GM23338 (cell line): ENCODE measurements at regions not wholly inside any gene's neighbourhood (a gene's known extent, or its start where the extent isn't known, plus 50 kb on each side); places are given as distances from the start of the nearest gene placed in this dataset.

Experiments used
- ATAC-seq: fragments of 200-7000 bp; cut with Tn5 transposase; 3 replicates; pipeline ENCODE4 v1.9.1; 2020
- DNase-seq: peaks from one replicate; pipeline ENCODE4 v3.0.0-alpha.2; 2015; ENCODE audit warnings: low spot score
- H2AFZ ChIP-seq: fragments of 200-600 bp; sonication (generic); 2 replicates; pipeline ENCODE4 v1.8.0; 2016; ENCODE audit warnings: antibody characterized with exemption, mild to moderate bottlenecking, moderate library complexity
- H3F3A ChIP-seq: fragments of 200-600 bp; sonication (generic); replicated peaks from 2 replicates; pipeline ENCODE4 v1.8.0; 2017; ENCODE audit warnings: antibody characterized with exemption, mixed run types, low read depth
- H3K27ac ChIP-seq: fragments of 200-600 bp; sonication (generic); 2 replicates; pipeline ENCODE4 v1.6.1; 2016; ENCODE audit warnings: low read depth
- H3K27me3 ChIP-seq: fragments of 200-600 bp; sonication (generic); 2 replicates; pipeline ENCODE4 v1.8.0; 2016; ENCODE audit warnings: mild to moderate bottlenecking, mixed run types, moderate library complexity; ENCODE audit not compliant: insufficient read depth
- H3K36me3 ChIP-seq: fragments of 200-600 bp; sonication (generic); 2 replicates; pipeline ENCODE4 v1.8.0; 2016; ENCODE audit warnings: mild to moderate bottlenecking; ENCODE audit not compliant: insufficient read depth
- H3K4me1 ChIP-seq: fragments of 200-600 bp; sonication (generic); 2 replicates; pipeline ENCODE4 v1.8.0; 2016; ENCODE audit warnings: mild to moderate bottlenecking, moderate library complexity; ENCODE audit not compliant: insufficient read depth
- H3K4me2 ChIP-seq: fragments of 200-600 bp; sonication (generic); 2 replicates; pipeline ENCODE4 v1.7.1; 2017; ENCODE audit warnings: mixed run types
- H3K4me3 ChIP-seq: fragments of 200-600 bp; sonication (generic); 2 replicates; pipeline ENCODE4 v1.6.1; 2016; ENCODE audit warnings: mixed run types
- H3K79me2 ChIP-seq: fragments of 200-600 bp; sonication (generic); replicated peaks from 2 replicates; pipeline ENCODE4 v1.8.0; 2017; ENCODE audit warnings: mild to moderate bottlenecking; ENCODE audit not compliant: insufficient read depth
- H3K9me2 ChIP-seq: fragments of 200-600 bp; sonication (generic); 2 replicates; pipeline ENCODE4 v1.8.0; 2017; ENCODE audit not compliant: insufficient read depth
- H4K20me1 ChIP-seq: fragments of 200-600 bp; sonication (generic); replicated peaks from 2 replicates; pipeline ENCODE4 v1.8.0; 2017; ENCODE audit warnings: mild to moderate bottlenecking; ENCODE audit not compliant: insufficient read depth
- H3K27ac Mint-ChIP-seq: 2 replicates; pipeline ENCODE4 v1.8.0; 2020; ENCODE audit warnings: inconsistent platforms, mild to moderate bottlenecking, moderate library complexity, mixed read lengths
- H3K27me3 Mint-ChIP-seq: 3 replicates; pipeline ENCODE4 v1.8.0; 2022; ENCODE audit warnings: low read depth, mild to moderate bottlenecking, moderate library complexity, mixed read lengths, inconsistent platforms; ENCODE audit not compliant: insufficient read depth, poor library complexity
- H3K36me3 Mint-ChIP-seq: 3 replicates; pipeline ENCODE4 v1.8.0; 2021; ENCODE audit warnings: low read depth, mild to moderate bottlenecking, inconsistent platforms, moderate library complexity, mixed read lengths
- H3K4me1 Mint-ChIP-seq: 3 replicates; pipeline ENCODE4 v1.8.0; 2020; ENCODE audit warnings: mild to moderate bottlenecking, inconsistent platforms, mixed read lengths
- H3K4me3 Mint-ChIP-seq: 3 replicates; pipeline ENCODE4 v1.8.0; 2021; ENCODE audit warnings: moderate library complexity, mild to moderate bottlenecking, inconsistent platforms, mixed read lengths
- H3K9me3 Mint-ChIP-seq: 3 replicates; pipeline ENCODE4 v1.8.0; 2020; ENCODE audit warnings: moderate library complexity, mild to moderate bottlenecking, inconsistent platforms, mixed read lengths
- CREB1 ChIP-seq: fragments of 250-450 bp; sonication (Bioruptor Pico); IDR thresholded peaks from 2 replicates; pipeline ENCODE4 v1.5.0; 2020; ENCODE audit warnings: low read depth, mild to moderate bottlenecking, moderate library complexity
- CTCF ChIP-seq, 2 experiments: fragments of 200-600 bp in 1 of 2; sonication (generic) in 1 of 2; conservative IDR thresholded peaks; 2 replicates each; pipeline versions ENCODE4 v1.5.1 to v1.6.1; 2016 to 2017; ENCODE audit warnings: antibody characterized with exemption in 2 of 2, low read depth in 2 of 2, mild to moderate bottlenecking in 2 of 2, moderate library complexity in 1 of 2
- ETS1 ChIP-seq: IDR thresholded peaks from 2 replicates; pipeline ENCODE4 v1.6.1; 2016; ENCODE audit warnings: antibody characterized with exemption
- EZH2 ChIP-seq: fragments of 200-600 bp; sonication (generic); IDR thresholded peaks from one replicate; pipeline ENCODE4 v1.8.0; 2017; ENCODE audit warnings: antibody characterized with exemption, mild to moderate bottlenecking, low read depth; ENCODE audit not compliant: unreplicated experiment
- EZH2phosphoT487 ChIP-seq: fragments of 200-600 bp; sonication (generic); IDR thresholded peaks from one replicate; pipeline ENCODE4 v1.8.1; 2018; ENCODE audit warnings: antibody characterized with exemption; ENCODE audit not compliant: unreplicated experiment
- JUNB ChIP-seq: IDR thresholded peaks from one replicate; pipeline ENCODE4 v1.6.1; 2016; ENCODE audit warnings: antibody characterized with exemption; ENCODE audit not compliant: unreplicated experiment
- NANOG ChIP-seq: IDR thresholded peaks from 2 replicates; pipeline ENCODE4 v1.6.1; 2016; ENCODE audit warnings: antibody characterized with exemption, borderline replicate concordance
- POLR2AphosphoS5 ChIP-seq: IDR thresholded peaks from 2 replicates; pipeline ENCODE4 v1.6.1; 2016; ENCODE audit warnings: antibody characterized with exemption, low read depth
- REST ChIP-seq: IDR thresholded peaks from one replicate; pipeline ENCODE4 v1.6.1; 2018; ENCODE audit warnings: antibody characterized with exemption; ENCODE audit not compliant: unreplicated experiment
- STAT1 ChIP-seq: IDR thresholded peaks from one replicate; pipeline ENCODE4 v1.6.1; 2016; ENCODE audit warnings: antibody characterized with exemption; ENCODE audit not compliant: unreplicated experiment
- ZNF114 ChIP-seq: fragments of 250-450 bp; sonication (Bioruptor Pico); IDR thresholded peaks from 2 replicates; pipeline ENCODE4 v1.5.0; 2020; ENCODE audit warnings: mild to moderate bottlenecking, moderate library complexity
- ZNF331 ChIP-seq: fragments of 250-450 bp; sonication (Bioruptor Pico); IDR thresholded peaks from 2 replicates; pipeline ENCODE4 v1.5.0; 2020; ENCODE audit warnings: low read depth, mild to moderate bottlenecking, moderate library complexity

GRCh38 chr12:132437252-132437932, 52.6 kb upstream of the FBRSL1 start:
- H3K4me3 Mint-ChIP-seq, result peak overlapping the region; percentile 48
- peaks cover 16% of the 10 kb centered on the region for H3K4me1 Mint-ChIP-seq
- no peaks in the 10 kb centered on the region; the same call in 1 of the 2 replicates for H3K4me1 ChIP-seq
- H4K20me1 ChIP-seq, result no peaks in the 10 kb centered on the region
- H3K27ac Mint-ChIP-seq, result no peak overlapping the region
- DNase-seq (peak; percentile 91), ATAC-seq (peak; percentile 71)
- H3K9me2 ChIP-seq, result no peaks in the 10 kb centered on the region
- no peaks in the 10 kb centered on the region for H3K79me2 ChIP-seq
- peak overlapping the region; percentile 53 for H3K4me3 ChIP-seq
- H2AFZ ChIP-seq, result no peak overlapping the region
- H3K9me3 Mint-ChIP-seq, result peaks cover 36% of the 10 kb centered on the region
- peak overlapping the region; percentile 86 for H3K4me2 ChIP-seq
- no peaks in the 10 kb centered on the region for H3F3A ChIP-seq
- H3K27me3 Mint-ChIP-seq, result peaks cover 51% of the 10 kb centered on the region
- peaks cover 31% of the 10 kb centered on the region for H3K36me3 Mint-ChIP-seq
- peaks cover 43% of the 10 kb centered on the region for H3K27me3 ChIP-seq
- TF ChIP-seq ETS1, result no peak
- no peak for TF ChIP-seq CTCF (conservative IDR thresholded peaks at IDR 0.05; ENCODE audit: low read depth in 2 of 2)
- no peak for TF ChIP-seq NANOG
- no peak for TF ChIP-seq CREB1 (CRISPR knock-in tag)
- no peak for TF ChIP-seq POLR2AphosphoS5
- no peak for TF ChIP-seq EZH2phosphoT487
- no peak for TF ChIP-seq ZNF331
- no peak for TF ChIP-seq REST
- no peak for TF ChIP-seq EZH2
- TF ChIP-seq STAT1, result no peak
- TF ChIP-seq JUNB, result no peak
- no peak for TF ChIP-seq ZNF114 (CRISPR knock-in tag)
- H3K36me3 ChIP-seq, result no peaks in the 10 kb centered on the region
- H3K27ac ChIP-seq, result no peak overlapping the region
